CD4-positive, alpha-beta T cell treated with Interleukin-6 at 100 ng/mL for 8 hours (primary cell): ENCODE measurements at regions not wholly inside any gene's neighbourhood (a gene's known extent, or its start where the extent isn't known, plus 50 kb on each side); places are given as distances from the start of the nearest gene placed in this dataset.

ENCODE experiments used
- DNase-seq: peaks from one replicate; pipeline ENCODE4 v3.0.0-alpha.2; 2020; ENCODE audit warnings: mixed read lengths, low spot score

GRCh38 chr5:141778206-141778605 is 96.2 kb upstream of the ARAP3 start:
- DNase-seq, result no peak

- no peak for DNase-seq
These were observed 95.7 kb upstream of the ARAP3 start for GRCh38 chr5:141777711-141778110.

GRCh38 chr5:141777130-141777529 is 95.1 kb upstream of the ARAP3 start:
- no peak for DNase-seq

GRCh38 chr5:141773779-141774562 is 91.9 kb upstream of the ARAP3 start:
- no peak for DNase-seq

GRCh38 chr5:141772281-141772680 is 90.3 kb upstream of the ARAP3 start:
- DNase-seq, result no peak

- DNase-seq, result no peak
These were observed 89.5 kb upstream of the ARAP3 start for GRCh38 chr5:141771562-141771961.

- no peak for DNase-seq
These were observed 89.0 kb upstream of the ARAP3 start for GRCh38 chr5:141771031-141771430.

GRCh38 chr5:141769671-141770070 is 87.6 kb upstream of the ARAP3 start:
- DNase-seq, result no peak

GRCh38 chr5:141767671-141768070 is 85.6 kb upstream of the ARAP3 start:
- DNase-seq, result no peak

- no peak for DNase-seq
These were observed 84.0 kb upstream of the ARAP3 start for GRCh38 chr5:141765896-141766551.

GRCh38 chr5:141763541-141763940 is 81.5 kb upstream of the ARAP3 start:
- no peak for DNase-seq

GRCh38 chr5:141762790-141763368 is 80.8 kb upstream of the ARAP3 start:
- DNase-seq, result no peak

GRCh38 chr5:141762316-141762715 is 80.3 kb upstream of the ARAP3 start:
- DNase-seq, result no peak

- no peak for DNase-seq
These were observed 78.7 kb upstream of the ARAP3 start for GRCh38 chr5:141760753-141761152.

- no peak for DNase-seq
These were observed 78.2 kb upstream of the ARAP3 start for GRCh38 chr5:141760193-141760592.

- DNase-seq, result no peak
These were observed 76.4 kb upstream of the ARAP3 start for GRCh38 chr5:141758310-141758998.

GRCh38 chr5:141757402-141757801 is 75.4 kb upstream of the ARAP3 start:
- DNase-seq, result no peak

GRCh38 chr5:141756196-141756595 is 74.2 kb upstream of the ARAP3 start:
- no peak for DNase-seq

GRCh38 chr5:141753971-141754713 is 72.1 kb upstream of the ARAP3 start:
- DNase-seq, result no peak

GRCh38 chr5:141753143-141753970 is 71.3 kb upstream of the ARAP3 start:
- no peak for DNase-seq
